Activated T-helper 2 cell treated with anti-CD3 and anti-CD28 coated beads, Interferon-gamma antibody, Interleukin-2, Interleukin-4, amounts not matched to agents 10 μg/mL and 5 μg/mL and 100 μg/mL, durations not matched to agents 14 hours and 24 hours and 36 hours (primary cell): ENCODE measurements at regions not wholly inside any gene's neighbourhood (a gene's known extent, or its start where the extent isn't known, plus 50 kb on each side); places are given as distances from the start of the nearest gene placed in this dataset.
"Not testable (repeated sequence)": the region's sequence is repeated elsewhere in the genome, so short reads cannot be mapped to it uniquely, and the experiment has no call there.

Experiments
- DNase-seq: peaks from one replicate; pipeline ENCODE4 v3.0.0; 2021; ENCODE audit warnings: low spot score
- H3K27ac Mint-ChIP-seq: one replicate; pipeline ENCODE4 v1.8.0; 2021; ENCODE audit warnings: mixed read lengths
- H3K27me3 Mint-ChIP-seq: one replicate; pipeline ENCODE4 v1.8.0; 2021; ENCODE audit warnings: low read depth, mixed read lengths
- H3K36me3 Mint-ChIP-seq: one replicate; pipeline ENCODE4 v1.8.0; 2021; ENCODE audit warnings: low read depth, mixed read lengths
- H3K4me1 Mint-ChIP-seq: one replicate; pipeline ENCODE4 v1.8.0; 2021; ENCODE audit warnings: low read depth, mixed read lengths
- H3K4me3 Mint-ChIP-seq: one replicate; pipeline ENCODE4 v1.8.0; 2021; ENCODE audit warnings: low read depth, mild to moderate bottlenecking, moderate library complexity, mixed read lengths
- H3K9me3 Mint-ChIP-seq: one replicate; pipeline ENCODE4 v1.8.0; 2021; ENCODE audit warnings: mixed read lengths
- intact Hi-C: fragments of 100-400 bp; cut with micrococcal nuclease; formaldehyde crosslinking; loops from one replicate; pipeline ENCODE4 v1.15.1; 2023

- no peak for DNase-seq
- Mint-ChIP-seq H3K36me3 (no peaks in the 10 kb centered on the region), H3K4me1 (no peaks in the 10 kb centered on the region), H3K27me3 (no peaks in the 10 kb centered on the region), H3K9me3 (peaks cover 3% of the 10 kb centered on the region), H3K4me3 (no peak overlapping the region), H3K27ac (no peak overlapping the region)
- intact Hi-C loops = no loop called here
Observed at GRCh38 chr6:84866715-84867114, 102.3 kb upstream of the TBX18 start.

GRCh38 chr6:84865372-84865771 lies 101.0 kb upstream of the TBX18 start:
- H3K36me3 Mint-ChIP-seq, H3K9me3 Mint-ChIP-seq, H3K27me3 Mint-ChIP-seq, H3K4me1 Mint-ChIP-seq, intact Hi-C loops, H3K4me3 Mint-ChIP-seq, DNase-seq, H3K27ac Mint-ChIP-seq: not testable (repeated sequence)

GRCh38 chr6:84862843-84863242 lies 98.4 kb upstream of the TBX18 start:
- Mint-ChIP-seq H3K4me3 (no peak overlapping the region), H3K9me3 (peaks cover 3% of the 10 kb centered on the region), H3K27me3 (no peaks in the 10 kb centered on the region), H3K4me1 (no peaks in the 10 kb centered on the region), H3K36me3 (no peaks in the 10 kb centered on the region), H3K27ac (no peak overlapping the region)
- intact Hi-C loops = no loop called here
- DNase-seq = no peak

GRCh38 chr6:84860920-84861319 lies 96.5 kb upstream of the TBX18 start:
- no peaks in the 10 kb centered on the region for H3K4me1 Mint-ChIP-seq
- no peak for DNase-seq
- H3K27ac Mint-ChIP-seq = no peak overlapping the region
- H3K27me3 Mint-ChIP-seq = no peaks in the 10 kb centered on the region
- H3K36me3 Mint-ChIP-seq = no peaks in the 10 kb centered on the region
- H3K4me3 Mint-ChIP-seq = no peak overlapping the region
- intact Hi-C loops = no loop called here
- no peaks in the 10 kb centered on the region for H3K9me3 Mint-ChIP-seq

GRCh38 chr6:84860509-84860908 lies 96.1 kb upstream of the TBX18 start:
- Mint-ChIP-seq H3K4me1 (no peaks in the 10 kb centered on the region), H3K4me3 (no peak overlapping the region), H3K9me3 (no peaks in the 10 kb centered on the region), H3K27ac (no peak overlapping the region), H3K36me3 (no peaks in the 10 kb centered on the region), H3K27me3 (no peaks in the 10 kb centered on the region)
- intact Hi-C loops = no loop called here
- no peak for DNase-seq

- no peaks in the 10 kb centered on the region for H3K27me3 Mint-ChIP-seq
- intact Hi-C loops = no loop called here
- H3K9me3 Mint-ChIP-seq = no peaks in the 10 kb centered on the region
- no peak overlapping the region for H3K27ac Mint-ChIP-seq
- DNase-seq = no peak
- no peaks in the 10 kb centered on the region for H3K4me1 Mint-ChIP-seq
- H3K36me3 Mint-ChIP-seq = no peaks in the 10 kb centered on the region
- H3K4me3 Mint-ChIP-seq = no peak overlapping the region
Observed at GRCh38 chr6:84854811-84855400, 90.5 kb upstream of the TBX18 start.

- Mint-ChIP-seq H3K4me1 (no peaks in the 10 kb centered on the region), H3K27me3 (no peaks in the 10 kb centered on the region), H3K4me3 (no peak overlapping the region), H3K27ac (no peak overlapping the region), H3K36me3 (no peaks in the 10 kb centered on the region), H3K9me3 (no peaks in the 10 kb centered on the region)
- intact Hi-C loops = no loop called here
- DNase-seq = no peak
Observed at GRCh38 chr6:84853901-84854300, 89.5 kb upstream of the TBX18 start.

GRCh38 chr6:84848960-84849359 lies 84.6 kb upstream of the TBX18 start:
- no peak overlapping the region for H3K4me3 Mint-ChIP-seq
- intact Hi-C loops = no loop called here
- no peaks in the 10 kb centered on the region for H3K27me3 Mint-ChIP-seq
- H3K27ac Mint-ChIP-seq = no peak overlapping the region
- H3K9me3 Mint-ChIP-seq = no peaks in the 10 kb centered on the region
- DNase-seq = no peak
- no peaks in the 10 kb centered on the region for H3K36me3 Mint-ChIP-seq
- no peaks in the 10 kb centered on the region for H3K4me1 Mint-ChIP-seq

- intact Hi-C loops = no loop called here
- DNase-seq = no peak
- Mint-ChIP-seq H3K27me3 (no peaks in the 10 kb centered on the region), H3K4me3 (no peak overlapping the region), H3K9me3 (no peaks in the 10 kb centered on the region), H3K36me3 (no peaks in the 10 kb centered on the region), H3K4me1 (no peaks in the 10 kb centered on the region), H3K27ac (no peak overlapping the region)
Observed at GRCh38 chr6:84847390-84848160, 83.2 kb upstream of the TBX18 start.

- Mint-ChIP-seq H3K9me3 (peaks cover 10% of the 10 kb centered on the region), H3K4me1 (no peaks in the 10 kb centered on the region), H3K27ac (no peak overlapping the region), H3K36me3 (no peaks in the 10 kb centered on the region), H3K27me3 (no peaks in the 10 kb centered on the region), H3K4me3 (no peak overlapping the region)
- intact Hi-C loops = no loop called here
- DNase-seq = no peak
Observed at GRCh38 chr6:84842525-84843166, 78.2 kb upstream of the TBX18 start.

- H3K36me3 Mint-ChIP-seq, H3K4me3 Mint-ChIP-seq, DNase-seq, H3K27me3 Mint-ChIP-seq, H3K4me1 Mint-ChIP-seq, H3K27ac Mint-ChIP-seq, intact Hi-C loops, H3K9me3 Mint-ChIP-seq: not testable (repeated sequence)
Observed at GRCh38 chr6:84837068-84837866, 72.9 kb upstream of the TBX18 start.

GRCh38 chr6:84836366-84836765 lies 72.0 kb upstream of the TBX18 start:
- Mint-ChIP-seq H3K9me3 (peaks cover 10% of the 10 kb centered on the region), H3K27me3 (no peaks in the 10 kb centered on the region), H3K27ac (no peak overlapping the region), H3K4me3 (no peak overlapping the region), H3K4me1 (no peaks in the 10 kb centered on the region), H3K36me3 (no peaks in the 10 kb centered on the region)
- DNase-seq = no peak
- intact Hi-C loops = no loop called here

GRCh38 chr6:84835340-84835739 lies 70.9 kb upstream of the TBX18 start:
- no peak for DNase-seq
- H3K4me3 Mint-ChIP-seq = no peak overlapping the region
- peaks cover 5% of the 10 kb centered on the region for H3K9me3 Mint-ChIP-seq
- no peak overlapping the region for H3K27ac Mint-ChIP-seq
- H3K4me1 Mint-ChIP-seq = no peaks in the 10 kb centered on the region
- intact Hi-C loops = no loop called here
- H3K27me3 Mint-ChIP-seq = no peaks in the 10 kb centered on the region
- no peaks in the 10 kb centered on the region for H3K36me3 Mint-ChIP-seq
